Esophagus squamous epithelium (tissue), 5 donors: ENCODE measurements at regions not wholly inside any gene's neighbourhood (a gene's known extent, or its start where the extent isn't known, plus 50 kb on each side); places are given as distances from the start of the nearest gene placed in this dataset.
"Not testable (repeated sequence)": the region's sequence is repeated elsewhere in the genome, so short reads cannot be mapped to it uniquely, and the experiment has no call there.

ENCODE experiments used
- DNase-seq: peaks from one replicate; lab custom pipeline; 2025; lab: John Stamatoyannopoulos, UW
- H3K27ac ChIP-seq, 4 donors: fragments of 200-600 bp; sonication (generic); one replicate each; pipeline ENCODE4 v1.5.1; 2016 to 2019; ENCODE audit warnings: mild to moderate bottlenecking in 1 of 4
- H3K27me3 ChIP-seq, 4 donors: fragments of 200-600 bp; sonication (generic); 1 replicate in 3 of 4; 2 replicates in 1 of 4; pipeline versions ENCODE4 v1.5.1 to v1.6.0; 2017 to 2021; ENCODE audit warnings: antibody characterized with exemption in 1 of 4
- H3K36me3 ChIP-seq, 3 donors: fragments of 200-600 bp; sonication (generic); one replicate each; pipeline ENCODE4 v1.5.1; 2016 to 2019
- H3K4me1 ChIP-seq, 3 donors: fragments of 200-600 bp; sonication (generic); one replicate each; pipeline ENCODE4 v1.5.1; 2017 to 2019
- H3K4me3 ChIP-seq, 4 donors: fragments of 200-600 bp; sonication (generic); 1 replicate in 3 of 4; 2 replicates in 1 of 4; pipeline ENCODE4 v1.5.1; 2016 to 2019; ENCODE audit warnings: mild to moderate bottlenecking in 2 of 4, moderate library complexity in 1 of 4
- H3K9me3 ChIP-seq, 3 donors: fragments of 200-600 bp; sonication (generic); one replicate each; pipeline ENCODE4 v1.5.1; 2016 to 2019
- POLR2A ChIP-seq, 4 donors: fragments of 450-650 bp; IDR thresholded peaks; one replicate each; pipeline ENCODE4 v1.6.1; 2017; ENCODE audit warnings: antibody characterized with exemption in 4 of 4, mild to moderate bottlenecking in 4 of 4, moderate library complexity in 3 of 4
- WGBS, 2 donors: methylation state at CpG; one replicate each; pipeline ENCODE4 v1.1.5; 2018; 5-methylcytosine and 5-hydroxymethylcytosine counted together
- intact Hi-C: fragments of 100-400 bp; cut with DNase I; formaldehyde crosslinking; loops from one replicate; pipeline ENCODE4 v1.15.0; 2022
- TF ChIP-seq, protein P1 (sequence below), 6 experiments: fragments of 450-650 bp in 4 of 6; fragments of 200-600 bp in 2 of 6; sonication (generic) in 2 of 6; IDR thresholded peaks; one replicate each; pipeline ENCODE4 v1.5.1; 2016 to 2019; ENCODE audit warnings: antibody characterized with exemption in 6 of 6, mild to moderate bottlenecking in 4 of 6, moderate library complexity in 4 of 6
- donor health status: DM: yes; HTN: yes; CAD: no.

DNA sequence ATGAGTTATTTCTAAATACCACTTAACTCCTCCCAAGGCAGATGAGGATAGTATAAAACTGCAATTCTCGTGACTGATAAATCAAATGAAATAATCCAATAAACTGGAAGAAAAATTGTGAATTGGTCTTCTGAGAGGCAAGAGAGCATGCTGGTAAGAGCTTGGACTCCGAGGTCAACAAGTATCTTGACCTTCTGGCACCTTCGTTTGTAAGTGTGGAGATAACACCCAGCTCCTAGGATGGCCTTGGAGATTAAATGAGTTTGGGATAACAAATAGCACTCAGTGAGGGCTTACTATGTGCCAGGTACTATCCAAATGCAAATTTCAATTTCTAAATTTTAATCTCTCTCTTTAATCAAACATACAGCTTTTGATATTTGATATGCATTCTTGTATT is 866.3 kb upstream of the WWC1 start:
- WGBS, 2 donors: 41 to 45% methylated on average over 3 of the region's 3 CpGs
- intact Hi-C loops: no loop called here
- no peak for TF ChIP-seq POLR2A (IDR thresholded peaks at IDR 0.05)
- TF ChIP-seq, protein P1, sequence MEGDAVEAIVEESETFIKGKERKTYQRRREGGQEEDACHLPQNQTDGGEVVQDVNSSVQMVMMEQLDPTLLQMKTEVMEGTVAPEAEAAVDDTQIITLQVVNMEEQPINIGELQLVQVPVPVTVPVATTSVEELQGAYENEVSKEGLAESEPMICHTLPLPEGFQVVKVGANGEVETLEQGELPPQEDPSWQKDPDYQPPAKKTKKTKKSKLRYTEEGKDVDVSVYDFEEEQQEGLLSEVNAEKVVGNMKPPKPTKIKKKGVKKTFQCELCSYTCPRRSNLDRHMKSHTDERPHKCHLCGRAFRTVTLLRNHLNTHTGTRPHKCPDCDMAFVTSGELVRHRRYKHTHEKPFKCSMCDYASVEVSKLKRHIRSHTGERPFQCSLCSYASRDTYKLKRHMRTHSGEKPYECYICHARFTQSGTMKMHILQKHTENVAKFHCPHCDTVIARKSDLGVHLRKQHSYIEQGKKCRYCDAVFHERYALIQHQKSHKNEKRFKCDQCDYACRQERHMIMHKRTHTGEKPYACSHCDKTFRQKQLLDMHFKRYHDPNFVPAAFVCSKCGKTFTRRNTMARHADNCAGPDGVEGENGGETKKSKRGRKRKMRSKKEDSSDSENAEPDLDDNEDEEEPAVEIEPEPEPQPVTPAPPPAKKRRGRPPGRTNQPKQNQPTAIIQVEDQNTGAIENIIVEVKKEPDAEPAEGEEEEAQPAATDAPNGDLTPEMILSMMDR (IDR thresholded peaks at IDR 0.05): no peak

DNA sequence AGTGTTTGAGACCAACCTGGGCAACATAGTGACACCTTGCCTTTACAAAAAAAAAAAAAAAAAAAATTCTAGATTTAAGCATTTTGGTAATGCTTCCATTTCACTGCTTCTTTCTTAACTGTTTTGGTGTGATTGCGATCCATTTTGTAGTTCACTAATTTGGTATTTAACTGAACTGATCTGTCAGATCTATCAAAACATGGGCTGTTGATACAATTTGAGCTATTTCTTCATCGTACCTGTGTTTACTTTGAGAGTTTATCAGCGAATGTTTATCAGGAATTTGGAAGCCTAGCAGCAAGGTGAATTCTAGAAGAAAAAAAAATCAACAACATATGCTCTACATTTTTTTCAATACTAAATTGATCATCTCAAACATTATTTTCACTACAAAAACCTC is 864.9 kb upstream of the WWC1 start:
- Histone ChIP-seq H3K4me1 (no peaks in the 10 kb centered on the region), H3K27ac (no peak overlapping the region), H3K4me3 (no peak overlapping the region), H3K27me3 (no peaks in the 10 kb centered on the region), H3K36me3 (no peaks in the 10 kb centered on the region), H3K9me3 (no peaks in the 10 kb centered on the region)
- DNase-seq: no peak
- TF ChIP-seq POLR2A (IDR thresholded peaks at IDR 0.05): no peak
- TF ChIP-seq, protein P1 (IDR thresholded peaks at IDR 0.05): no peak
- intact Hi-C loops: no loop called here
- 66 to 67% methylated on average over 3 of the region's 3 CpGs for WGBS, 2 donors

More for the DNA sequence above, 866.3 kb upstream of the WWC1 start:
- H3K27me3 ChIP-seq: no peaks in the 10 kb centered on the region
- H3K36me3 ChIP-seq: no peaks in the 10 kb centered on the region
- no peak overlapping the region for H3K4me3 ChIP-seq
- no peak for DNase-seq
- no peak overlapping the region for H3K27ac ChIP-seq
- H3K4me1 ChIP-seq: no peaks in the 10 kb centered on the region
- H3K9me3 ChIP-seq: no peaks in the 10 kb centered on the region

DNA sequence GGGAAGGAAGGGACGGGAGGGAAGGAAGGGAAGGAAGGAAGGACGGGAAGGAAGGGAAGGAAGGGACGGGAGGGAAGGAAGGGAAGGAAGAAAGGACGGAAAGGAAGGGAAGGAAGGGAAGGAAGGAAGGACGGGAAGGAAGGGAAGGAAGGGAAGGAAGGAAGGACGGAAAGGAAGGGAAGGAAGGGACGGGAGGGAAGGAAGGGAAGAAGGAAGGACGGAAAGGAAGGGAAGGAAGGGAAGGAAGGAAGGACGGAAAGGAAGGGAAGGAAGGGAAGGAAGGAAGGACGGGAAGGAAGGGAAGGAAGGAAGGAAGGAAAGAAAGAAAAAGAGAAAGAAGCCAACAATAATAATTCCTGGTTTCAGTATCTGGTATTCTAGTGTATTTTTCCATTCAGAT is 863.8 kb upstream of the WWC1 start:
- H3K36me3 ChIP-seq, H3K27me3 ChIP-seq, DNase-seq, H3K9me3 ChIP-seq, H3K4me3 ChIP-seq, H3K27ac ChIP-seq, intact Hi-C loops, H3K4me1 ChIP-seq: not testable (repeated sequence)
- 85 to 87% methylated on average over 8 to 10 of the region's 10 CpGs for WGBS, 2 donors

DNA sequence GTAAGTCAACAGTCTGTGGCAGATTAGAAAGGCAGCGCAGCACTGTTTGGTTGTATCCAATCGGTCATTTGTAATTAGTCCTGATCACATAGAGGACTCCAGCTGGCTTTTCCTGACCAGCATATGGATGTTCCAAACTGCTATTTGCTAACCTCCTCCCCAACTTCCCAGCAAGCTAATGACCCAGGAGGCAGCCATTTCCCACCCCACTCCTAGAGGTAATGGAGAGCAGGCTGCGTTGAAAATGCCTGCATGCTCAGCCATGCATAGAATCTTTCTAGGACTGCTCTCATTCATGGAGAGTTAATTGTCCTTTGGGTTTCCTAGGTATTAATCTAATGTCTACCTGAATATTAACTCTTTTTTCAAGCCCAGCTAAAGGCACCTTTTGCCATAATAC is 850.6 kb upstream of the WWC1 start:
- Histone ChIP-seq H3K27ac (no peak overlapping the region), H3K27me3 (no peaks in the 10 kb centered on the region), H3K4me3 (no peak overlapping the region), H3K4me1 (no peaks in the 10 kb centered on the region), H3K36me3 (no peaks in the 10 kb centered on the region), H3K9me3 (no peaks in the 10 kb centered on the region)
- no peak for DNase-seq
- intact Hi-C loops: no loop called here
- WGBS, 2 donors: 33 to 38% methylated on average over 3 of the region's 3 CpGs
- TF ChIP-seq POLR2A (IDR thresholded peaks at IDR 0.05): no peak
- TF ChIP-seq, protein P1 (IDR thresholded peaks at IDR 0.05): no peak

DNA sequence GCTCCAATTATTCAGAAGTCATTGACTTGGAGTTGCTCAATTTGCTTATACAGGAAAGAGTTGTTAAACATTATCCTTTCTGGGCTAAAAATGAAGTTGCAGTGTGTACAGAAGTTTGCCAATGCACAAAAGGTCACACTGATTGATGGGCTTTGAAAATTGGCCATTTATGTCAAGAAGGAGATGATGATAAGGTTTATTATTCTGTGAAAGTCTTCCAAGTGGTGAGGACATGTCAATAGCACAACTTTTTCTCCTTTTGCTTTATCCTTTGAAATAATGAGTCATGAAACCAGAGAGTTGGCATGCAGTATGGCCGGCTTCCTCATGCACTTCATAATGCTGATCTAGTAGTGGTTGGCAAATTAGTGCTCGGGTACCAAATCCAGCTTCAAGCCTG is 848.5 kb upstream of the WWC1 start:
- intact Hi-C loops: no loop called here
- no peaks in the 10 kb centered on the region for H3K4me1 ChIP-seq
- no peaks in the 10 kb centered on the region for H3K36me3 ChIP-seq
- WGBS, 2 donors: 47 to 52% methylated on average over 2 of the region's 2 CpGs
- no peak overlapping the region for H3K27ac ChIP-seq
- no peaks in the 10 kb centered on the region for H3K27me3 ChIP-seq
- TF ChIP-seq, protein P1 (IDR thresholded peaks at IDR 0.05): no peak
- TF ChIP-seq POLR2A (IDR thresholded peaks at IDR 0.05): no peak
- H3K4me3 ChIP-seq: no peak overlapping the region
- H3K9me3 ChIP-seq: no peaks in the 10 kb centered on the region
- no peak for DNase-seq
